SK-N-MC (cell line): ENCODE measurements at regions not wholly inside any gene's neighbourhood (a gene's known extent, or its start where the extent isn't known, plus 50 kb on each side); places are given as distances from the start of the nearest gene placed in this dataset.

ENCODE experiments used
- EZH2 ChIP-seq: fragments of 200-600 bp; sonication (generic); IDR thresholded peaks from one replicate; pipeline ENCODE4 v1.6.1; 2017; ENCODE audit warnings: antibody characterized with exemption
- FOXP2 ChIP-seq: optimal IDR thresholded peaks from 2 replicates; pipeline ENCODE3; 2011; ENCODE audit warnings: mild to moderate bottlenecking, moderate library complexity; ENCODE audit not compliant: insufficient read depth; ENCODE audit errors: extremely low read length, control extremely low read depth
- POLR2AphosphoS5 ChIP-seq: IDR thresholded peaks from 2 replicates; pipeline ENCODE4 v1.6.1; 2012; ENCODE audit warnings: mild to moderate bottlenecking, low read depth, low read length, borderline replicate concordance

DNA sequence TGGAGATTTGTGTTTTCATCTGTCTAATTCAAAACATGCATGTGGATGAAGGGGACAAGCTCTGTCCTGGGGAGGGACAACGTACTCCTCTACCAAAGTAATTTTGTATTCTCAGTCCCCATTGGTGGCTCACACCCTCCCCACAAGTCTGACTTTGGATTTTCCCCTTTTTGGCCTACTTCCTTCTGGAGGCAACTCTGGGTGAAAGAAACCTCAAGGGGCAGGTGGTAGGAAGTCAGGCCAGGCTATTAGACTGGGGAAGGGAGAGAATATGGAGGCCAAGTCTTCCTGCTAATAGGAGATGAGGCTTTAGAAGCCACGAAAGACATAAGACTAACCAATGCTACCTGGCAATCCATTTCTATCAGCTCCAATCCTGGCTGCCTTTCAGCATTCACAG lies 124.9 kb upstream of the RASGRP1 start:
- no peak for TF ChIP-seq POLR2AphosphoS5
- no peak for TF ChIP-seq FOXP2
- no peak for TF ChIP-seq EZH2
